Dermis microvascular lymphatic vessel endothelial cell (primary cell): ENCODE measurements at regions not wholly inside any gene's neighbourhood (a gene's known extent, or its start where the extent isn't known, plus 50 kb on each side); places are given as distances from the start of the nearest gene placed in this dataset.
"Not testable (repeated sequence)": the region's sequence is repeated elsewhere in the genome, so short reads cannot be mapped to it uniquely, and the experiment has no call there.

Experiments
- DNase-seq, 2 donors: peaks; one replicate each; pipeline versions ENCODE4 v3.0.0 to v3.0.0-alpha.2; 2010; ENCODE audit warnings: low read depth in 2 of 2

GRCh38 chr18:22699629-22700028, 233.5 kb upstream of the RBBP8 start:
- DNase-seq: no peak

GRCh38 chr18:22700920-22701319, 232.2 kb upstream of the RBBP8 start:
- no peak for DNase-seq

GRCh38 chr18:22701326-22701725, 231.8 kb upstream of the RBBP8 start:
- no peak for DNase-seq

- DNase-seq: no peak
Measured at GRCh38 chr18:22701795-22702194, 231.3 kb upstream of the RBBP8 start.

GRCh38 chr18:22702806-22703205, 230.3 kb upstream of the RBBP8 start:
- DNase-seq: no peak

GRCh38 chr18:22703883-22704585, 229.1 kb upstream of the RBBP8 start:
- DNase-seq: peak; percentile 26 to 62

GRCh38 chr18:22704586-22704918, 228.6 kb upstream of the RBBP8 start:
- DNase-seq: no peak

GRCh38 chr18:22705328-22705727, 227.8 kb upstream of the RBBP8 start:
- DNase-seq: peak in 1 of 2 donors; percentile 27

GRCh38 chr18:22706025-22706424, 227.1 kb upstream of the RBBP8 start:
- DNase-seq: not testable (repeated sequence)

- DNase-seq: no peak
Measured at GRCh38 chr18:22709288-22710060, 223.7 kb upstream of the RBBP8 start.

GRCh38 chr18:22710673-22711191, 222.4 kb upstream of the RBBP8 start:
- no peak for DNase-seq

- no peak for DNase-seq
Measured at GRCh38 chr18:22711192-22711685, 221.9 kb upstream of the RBBP8 start.

GRCh38 chr18:22713511-22713910, 219.6 kb upstream of the RBBP8 start:
- DNase-seq: no peak

GRCh38 chr18:22717536-22717935, 215.6 kb upstream of the RBBP8 start:
- not testable (repeated sequence) for DNase-seq

- DNase-seq: no peak
Measured at GRCh38 chr18:22723221-22723620, 209.9 kb upstream of the RBBP8 start.

GRCh38 chr18:22723773-22724172, 209.4 kb upstream of the RBBP8 start:
- no peak for DNase-seq

GRCh38 chr18:22726469-22726868, 206.7 kb upstream of the RBBP8 start:
- DNase-seq: no peak

- DNase-seq: no peak
Measured at GRCh38 chr18:22728016-22728415, 205.1 kb upstream of the RBBP8 start.

- DNase-seq: no peak
Measured at GRCh38 chr18:22728481-22729105, 204.5 kb upstream of the RBBP8 start.

- no peak for DNase-seq
Measured at GRCh38 chr18:22731398-22731797, 201.7 kb upstream of the RBBP8 start.

GRCh38 chr18:22734105-22734661, 198.9 kb upstream of the RBBP8 start:
- DNase-seq: no peak
